ENCODE measurements at regions not wholly inside any gene's neighbourhood (a gene's known extent, or its start where the extent isn't known, plus 50 kb on each side); places are given as distances from the start of the nearest gene placed in this dataset.

- TF ChIP-seq CTCF (IDR thresholded peaks at IDR 0.05), result no peak
- TF ChIP-seq ZFX (IDR thresholded peaks at IDR 0.05; ENCODE audit: borderline replicate concordance), result no peak
These were observed 337.8 kb downstream of the BUD13 start for GRCh38 chr11:116434986-116435385.

Measured in 22Rv1 (cell line).